ENCODE measurements at regions not wholly inside any gene's neighbourhood (a gene's known extent, or its start where the extent isn't known, plus 50 kb on each side); places are given as distances from the start of the nearest gene placed in this dataset.

GRCh38 chr20:11588875-11589274, 328.8 kb upstream of the BTBD3 start:
- Histone ChIP-seq H3K27me3 (ENCODE audit: control insufficient read depth in 2 of 2, insufficient read depth in 1 of 2, low read length in 1 of 2) (no peaks in the 10 kb centered on the region), H3K27ac (ENCODE audit: low read depth in 1 of 2, low read length in 1 of 2) (no peak overlapping the region), H3K4me3 (ENCODE audit: low read length in 2 of 2) (no peak overlapping the region), H3K36me3 (ENCODE audit: control insufficient read depth in 2 of 2, insufficient read depth in 2 of 2, low read length in 1 of 2) (no peaks in the 10 kb centered on the region), H3K9me3 (ENCODE audit: control insufficient read depth in 2 of 2, insufficient read depth in 1 of 2, low read length in 1 of 2) (no peaks in the 10 kb centered on the region), H3K4me1 (ENCODE audit: control insufficient read depth in 2 of 2, insufficient read depth in 2 of 2, low read length in 2 of 2) (no peaks in the 10 kb centered on the region)
- WGBS = 92% methylated on average over 4 of the region's 4 CpGs
- no peak for DNase-seq (ENCODE audit: low read depth in 6 of 9, low spot score in 9 of 9)

DNA sequence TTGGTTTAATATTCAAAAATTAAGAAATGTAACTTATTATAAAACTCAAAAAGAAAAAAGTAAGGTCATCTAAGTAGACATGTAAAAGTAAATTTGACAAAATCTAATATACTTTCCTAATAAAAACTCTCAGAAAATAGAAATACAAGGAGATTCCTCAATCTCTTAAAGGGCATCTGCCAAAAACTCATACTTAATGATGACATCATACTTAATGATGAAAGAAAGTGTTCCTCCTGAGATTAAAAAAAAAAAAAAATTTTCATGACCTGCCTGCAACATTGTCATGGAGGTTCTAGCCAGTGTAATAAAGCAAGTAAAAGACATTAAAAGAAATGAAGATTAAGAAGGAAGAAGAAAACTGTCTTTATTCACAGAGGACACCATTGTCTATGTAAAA, 325.7 kb upstream of the BTBD3 start:
- no peak for DNase-seq (ENCODE audit: low read depth in 6 of 9, low spot score in 9 of 9)
- no peaks in the 10 kb centered on the region for H3K9me3 ChIP-seq (ENCODE audit: control insufficient read depth in 2 of 2, insufficient read depth in 1 of 2, low read length in 1 of 2)
- no peaks in the 10 kb centered on the region for H3K36me3 ChIP-seq (ENCODE audit: control insufficient read depth in 2 of 2, insufficient read depth in 2 of 2, low read length in 1 of 2)
- no peaks in the 10 kb centered on the region for H3K27me3 ChIP-seq (ENCODE audit: control insufficient read depth in 2 of 2, insufficient read depth in 1 of 2, low read length in 1 of 2)
- H3K27ac ChIP-seq (ENCODE audit: low read depth in 1 of 2, low read length in 1 of 2) = no peak overlapping the region
- no peak overlapping the region for H3K4me3 ChIP-seq (ENCODE audit: low read length in 2 of 2)
- H3K4me1 ChIP-seq (ENCODE audit: control insufficient read depth in 2 of 2, insufficient read depth in 2 of 2, low read length in 2 of 2) = no peaks in the 10 kb centered on the region

DNA sequence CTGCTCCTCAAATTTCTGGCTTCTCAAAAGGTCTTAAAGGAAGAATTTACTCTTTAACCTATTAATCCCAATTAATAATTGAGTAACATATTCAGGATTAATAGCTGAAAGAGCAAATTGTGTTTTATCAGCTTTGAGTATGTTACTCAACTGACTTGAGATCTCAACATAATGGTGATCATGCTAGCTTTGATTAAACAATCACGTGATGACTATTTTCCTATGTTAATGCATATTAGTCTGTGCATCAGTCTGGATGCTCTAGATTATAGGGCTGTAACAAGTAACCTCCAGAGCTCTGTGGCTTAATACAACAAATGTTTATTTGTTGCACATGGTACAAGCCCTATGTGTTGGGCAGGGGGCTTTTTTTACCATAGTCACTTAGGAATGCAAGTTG, 313.4 kb upstream of the BTBD3 start:
- no peak overlapping the region for H3K27ac ChIP-seq (ENCODE audit: low read depth in 1 of 2, low read length in 1 of 2)
- H3K36me3 ChIP-seq (ENCODE audit: control insufficient read depth in 2 of 2, insufficient read depth in 2 of 2, low read length in 1 of 2) = no peaks in the 10 kb centered on the region
- H3K4me1 ChIP-seq (ENCODE audit: control insufficient read depth in 2 of 2, insufficient read depth in 2 of 2, low read length in 2 of 2) = no peaks in the 10 kb centered on the region
- H3K9me3 ChIP-seq (ENCODE audit: control insufficient read depth in 2 of 2, insufficient read depth in 1 of 2, low read length in 1 of 2) = peaks cover 0 to 8% of the 10 kb centered on the region in 2 donors
- H3K27me3 ChIP-seq (ENCODE audit: control insufficient read depth in 2 of 2, insufficient read depth in 1 of 2, low read length in 1 of 2) = no peaks in the 10 kb centered on the region
- DNase-seq (ENCODE audit: low read depth in 6 of 9, low spot score in 9 of 9) = no peak
- no peak overlapping the region for H3K4me3 ChIP-seq (ENCODE audit: low read length in 2 of 2)
- WGBS = 95% methylated on average over 1 of the region's 1 CpG

- Histone ChIP-seq H3K36me3 (ENCODE audit: control insufficient read depth in 2 of 2, insufficient read depth in 2 of 2, low read length in 1 of 2) (no peaks in the 10 kb centered on the region), H3K9me3 (ENCODE audit: control insufficient read depth in 2 of 2, insufficient read depth in 1 of 2, low read length in 1 of 2) (peaks cover 0 to 8% of the 10 kb centered on the region in 2 donors), H3K4me1 (ENCODE audit: control insufficient read depth in 2 of 2, insufficient read depth in 2 of 2, low read length in 2 of 2) (no peaks in the 10 kb centered on the region), H3K27ac (ENCODE audit: low read depth in 1 of 2, low read length in 1 of 2) (no peak overlapping the region), H3K27me3 (ENCODE audit: control insufficient read depth in 2 of 2, insufficient read depth in 1 of 2, low read length in 1 of 2) (no peaks in the 10 kb centered on the region), H3K4me3 (ENCODE audit: low read length in 2 of 2) (no peak overlapping the region)
- WGBS = 98% methylated on average over 5 of the region's 5 CpGs
- DNase-seq (ENCODE audit: low read depth in 6 of 9, low spot score in 9 of 9) = no peak
These were observed 310.6 kb upstream of the BTBD3 start for GRCh38 chr20:11607047-11607446.

DNA sequence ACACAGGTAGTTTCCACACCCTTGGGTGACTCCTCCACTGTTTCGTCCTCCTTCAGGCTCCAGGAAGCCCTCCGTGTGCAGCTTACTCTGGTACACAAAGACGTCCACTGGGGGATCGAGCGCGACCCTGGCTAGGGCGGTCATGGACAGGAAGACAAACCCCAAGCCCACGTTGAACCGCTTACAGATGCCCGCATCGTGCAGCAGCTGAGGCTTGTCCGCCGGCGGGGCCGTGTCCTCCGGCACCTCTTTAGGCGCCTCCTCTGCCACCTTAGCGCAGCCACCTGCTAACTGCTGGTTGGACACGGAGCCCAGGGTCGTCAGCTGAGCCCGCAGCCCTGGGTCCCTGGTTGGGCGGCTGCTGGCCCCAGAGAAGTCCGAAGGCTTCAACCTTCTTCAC, 309.0 kb upstream of the BTBD3 start:
- Histone ChIP-seq H3K4me3 (ENCODE audit: low read length in 2 of 2) (no peak overlapping the region), H3K27me3 (ENCODE audit: control insufficient read depth in 2 of 2, insufficient read depth in 1 of 2, low read length in 1 of 2) (no peaks in the 10 kb centered on the region), H3K4me1 (ENCODE audit: control insufficient read depth in 2 of 2, insufficient read depth in 2 of 2, low read length in 2 of 2) (no peaks in the 10 kb centered on the region), H3K27ac (ENCODE audit: low read depth in 1 of 2, low read length in 1 of 2) (no peak overlapping the region), H3K9me3 (ENCODE audit: control insufficient read depth in 2 of 2, insufficient read depth in 1 of 2, low read length in 1 of 2) (peaks cover 0 to 8% of the 10 kb centered on the region in 2 donors), H3K36me3 (ENCODE audit: control insufficient read depth in 2 of 2, insufficient read depth in 2 of 2, low read length in 1 of 2) (no peaks in the 10 kb centered on the region)
- no peak for DNase-seq (ENCODE audit: low read depth in 6 of 9, low spot score in 9 of 9)
- WGBS = 98% methylated on average over 23 of the region's 23 CpGs

DNA sequence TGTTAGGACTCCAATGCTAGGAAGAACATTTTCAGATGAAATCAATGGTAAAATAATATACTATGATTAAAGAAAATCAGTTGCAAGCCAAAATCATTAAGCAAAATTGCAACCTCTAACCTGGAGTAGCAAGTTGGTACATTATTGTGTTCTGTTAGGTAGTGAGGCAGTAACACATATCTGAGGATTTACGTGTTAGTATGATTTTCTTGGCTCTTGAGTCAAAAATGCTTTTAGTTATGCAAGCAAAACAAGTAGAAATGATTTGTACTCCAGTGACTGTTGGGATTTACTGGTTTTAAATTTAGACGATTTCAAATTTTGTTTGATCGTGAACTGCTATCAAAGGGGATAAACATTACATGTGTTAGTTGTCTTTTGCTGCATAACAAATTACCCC, 293.0 kb upstream of the BTBD3 start:
- Histone ChIP-seq H3K36me3 (ENCODE audit: control insufficient read depth in 2 of 2, insufficient read depth in 2 of 2, low read length in 1 of 2) (no peaks in the 10 kb centered on the region), H3K27me3 (ENCODE audit: control insufficient read depth in 2 of 2, insufficient read depth in 1 of 2, low read length in 1 of 2) (no peaks in the 10 kb centered on the region), H3K4me3 (ENCODE audit: low read length in 2 of 2) (no peak overlapping the region), H3K4me1 (ENCODE audit: control insufficient read depth in 2 of 2, insufficient read depth in 2 of 2, low read length in 2 of 2) (no peaks in the 10 kb centered on the region), H3K27ac (ENCODE audit: low read depth in 1 of 2, low read length in 1 of 2) (no peak overlapping the region), H3K9me3 (ENCODE audit: control insufficient read depth in 2 of 2, insufficient read depth in 1 of 2, low read length in 1 of 2) (no peaks in the 10 kb centered on the region)
- DNase-seq (ENCODE audit: low read depth in 6 of 9, low spot score in 9 of 9) = no peak
- 92% methylated on average over 3 of the region's 3 CpGs for WGBS

DNA sequence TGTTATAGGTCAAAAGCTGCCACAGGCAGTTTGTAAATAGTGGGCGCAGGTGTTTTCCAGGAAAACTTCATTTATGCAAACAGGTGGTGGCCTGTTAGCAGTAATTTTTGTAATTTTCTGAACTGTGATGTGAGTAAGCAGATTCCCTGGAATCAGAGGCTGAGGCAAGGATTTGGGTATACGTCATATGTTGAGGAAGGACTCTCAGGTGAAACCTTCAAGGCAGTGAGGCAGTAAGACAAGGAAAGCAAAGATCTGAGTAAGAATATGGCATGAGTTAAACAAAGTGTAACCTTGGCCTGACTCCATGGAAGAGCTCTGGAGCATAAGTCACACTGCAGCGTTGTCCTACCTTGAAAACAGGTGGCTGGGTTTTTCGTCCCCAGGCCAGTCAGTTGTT, 291.1 kb upstream of the BTBD3 start:
- no peak overlapping the region for H3K27ac ChIP-seq (ENCODE audit: low read depth in 1 of 2, low read length in 1 of 2)
- no peaks in the 10 kb centered on the region for H3K27me3 ChIP-seq (ENCODE audit: control insufficient read depth in 2 of 2, insufficient read depth in 1 of 2, low read length in 1 of 2)
- WGBS = 92% methylated on average over 4 of the region's 4 CpGs

DNA sequence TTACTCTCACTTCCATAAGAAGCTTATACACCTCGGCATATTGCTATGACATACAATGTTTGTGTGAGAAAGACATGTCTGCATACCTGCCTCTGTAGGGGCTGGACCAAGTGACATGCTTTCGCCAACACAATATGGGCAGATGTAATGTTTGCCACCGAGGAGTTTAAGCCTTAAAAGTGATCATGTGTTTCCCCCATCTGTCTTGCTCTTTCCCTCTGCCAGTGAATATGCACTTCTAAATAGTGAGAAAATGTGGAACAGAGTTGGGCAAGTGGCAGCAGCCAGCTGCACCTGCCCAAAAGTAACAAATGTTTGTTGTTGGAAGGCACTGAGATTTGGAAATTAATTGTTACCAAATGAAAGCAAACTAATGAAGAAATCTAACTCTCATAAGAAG, 274.8 kb upstream of the BTBD3 start:
- DNase-seq (ENCODE audit: low read depth in 6 of 9, low spot score in 9 of 9) = no peak
- Histone ChIP-seq H3K4me1 (ENCODE audit: control insufficient read depth in 2 of 2, insufficient read depth in 2 of 2, low read length in 2 of 2) (no peaks in the 10 kb centered on the region), H3K27ac (ENCODE audit: low read depth in 1 of 2, low read length in 1 of 2) (no peak overlapping the region), H3K9me3 (ENCODE audit: control insufficient read depth in 2 of 2, insufficient read depth in 1 of 2, low read length in 1 of 2) (peaks cover 0 to 12% of the 10 kb centered on the region in 2 donors), H3K36me3 (ENCODE audit: control insufficient read depth in 2 of 2, insufficient read depth in 2 of 2, low read length in 1 of 2) (no peaks in the 10 kb centered on the region), H3K27me3 (ENCODE audit: control insufficient read depth in 2 of 2, insufficient read depth in 1 of 2, low read length in 1 of 2) (no peaks in the 10 kb centered on the region), H3K4me3 (ENCODE audit: low read length in 2 of 2) (no peak overlapping the region)
- WGBS = 66% methylated on average over 3 of the region's 3 CpGs

More for the DNA sequence above, 291.1 kb upstream of the BTBD3 start:
- Histone ChIP-seq H3K9me3 (ENCODE audit: control insufficient read depth in 2 of 2, insufficient read depth in 1 of 2, low read length in 1 of 2) (no peaks in the 10 kb centered on the region), H3K4me1 (ENCODE audit: control insufficient read depth in 2 of 2, insufficient read depth in 2 of 2, low read length in 2 of 2) (no peaks in the 10 kb centered on the region), H3K4me3 (ENCODE audit: low read length in 2 of 2) (no peak overlapping the region), H3K36me3 (ENCODE audit: control insufficient read depth in 2 of 2, insufficient read depth in 2 of 2, low read length in 1 of 2) (no peaks in the 10 kb centered on the region)
- DNase-seq (ENCODE audit: low read depth in 6 of 9, low spot score in 9 of 9) = no peak

- WGBS = 95% methylated on average over 6 of the region's 6 CpGs
- Histone ChIP-seq H3K27me3 (ENCODE audit: control insufficient read depth in 2 of 2, insufficient read depth in 1 of 2, low read length in 1 of 2) (no peaks in the 10 kb centered on the region), H3K9me3 (ENCODE audit: control insufficient read depth in 2 of 2, insufficient read depth in 1 of 2, low read length in 1 of 2) (peaks cover 0 to 12% of the 10 kb centered on the region in 2 donors), H3K4me1 (ENCODE audit: control insufficient read depth in 2 of 2, insufficient read depth in 2 of 2, low read length in 2 of 2) (no peaks in the 10 kb centered on the region), H3K36me3 (ENCODE audit: control insufficient read depth in 2 of 2, insufficient read depth in 2 of 2, low read length in 1 of 2) (no peaks in the 10 kb centered on the region), H3K27ac (ENCODE audit: low read depth in 1 of 2, low read length in 1 of 2) (no peak overlapping the region), H3K4me3 (ENCODE audit: low read length in 2 of 2) (no peak overlapping the region)
- no peak for DNase-seq (ENCODE audit: low read depth in 6 of 9, low spot score in 9 of 9)
These were observed 271.3 kb upstream of the BTBD3 start for GRCh38 chr20:11646359-11646758.

DNA sequence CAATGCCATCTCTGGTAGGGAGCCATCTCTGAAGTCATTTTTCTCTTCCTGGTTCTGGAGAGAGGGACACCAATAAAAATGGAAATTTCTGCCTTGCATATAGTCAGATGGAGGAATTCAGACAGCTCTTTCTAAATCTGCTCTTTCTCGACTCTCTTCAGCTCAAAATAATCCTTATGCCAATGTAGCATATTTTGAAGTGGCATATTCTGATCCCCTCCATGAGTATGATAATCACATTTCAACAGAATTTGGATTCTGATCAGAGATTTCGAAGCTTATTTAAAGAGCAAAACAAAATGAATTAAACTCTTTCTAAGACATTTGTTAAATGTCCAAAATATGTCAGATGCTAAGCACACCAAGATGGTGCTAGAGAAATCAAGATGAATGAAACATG, 267.1 kb upstream of the BTBD3 start:
- 92% methylated on average over 2 of the region's 2 CpGs for WGBS
- Histone ChIP-seq H3K27me3 (ENCODE audit: control insufficient read depth in 2 of 2, insufficient read depth in 1 of 2, low read length in 1 of 2) (no peaks in the 10 kb centered on the region), H3K4me1 (ENCODE audit: control insufficient read depth in 2 of 2, insufficient read depth in 2 of 2, low read length in 2 of 2) (no peaks in the 10 kb centered on the region), H3K9me3 (ENCODE audit: control insufficient read depth in 2 of 2, insufficient read depth in 1 of 2, low read length in 1 of 2) (peaks cover 0 to 12% of the 10 kb centered on the region in 2 donors), H3K36me3 (ENCODE audit: control insufficient read depth in 2 of 2, insufficient read depth in 2 of 2, low read length in 1 of 2) (no peaks in the 10 kb centered on the region), H3K4me3 (ENCODE audit: low read length in 2 of 2) (no peak overlapping the region), H3K27ac (ENCODE audit: low read depth in 1 of 2, low read length in 1 of 2) (no peak overlapping the region)
- DNase-seq (ENCODE audit: low read depth in 6 of 9, low spot score in 9 of 9) = no peak
